ENCODE measurements at regions not wholly inside any gene's neighbourhood (a gene's known extent, or its start where the extent isn't known, plus 50 kb on each side); places are given as distances from the start of the nearest gene placed in this dataset.
A peak's percentile ranks its signal among the peaks of the same experiment; 100 is the strongest.

- DNase-seq: no peak
- Mint-ChIP-seq H3K9me3 (no peaks in the 10 kb centered on the region), H3K4me3 (no peak overlapping the region), H3K27me3 (peaks cover 34% of the 10 kb centered on the region), H3K36me3 (no peaks in the 10 kb centered on the region), H3K27ac (no peak overlapping the region), H3K4me1 (no peaks in the 10 kb centered on the region)
Observed at GRCh38 chr12:45102818-45103217, 51.9 kb upstream of the DBX2 start.

- Mint-ChIP-seq H3K9me3 (no peaks in the 10 kb centered on the region), H3K27me3 (peaks cover 13% of the 10 kb centered on the region), H3K36me3 (no peaks in the 10 kb centered on the region), H3K4me3 (no peak overlapping the region), H3K4me1 (no peaks in the 10 kb centered on the region), H3K27ac (no peak overlapping the region)
- no peak for DNase-seq
Observed at GRCh38 chr12:45105996-45106395, 55.1 kb upstream of the DBX2 start.

- Mint-ChIP-seq H3K27me3 (no peaks in the 10 kb centered on the region), H3K4me3 (no peak overlapping the region), H3K36me3 (no peaks in the 10 kb centered on the region), H3K9me3 (no peaks in the 10 kb centered on the region), H3K27ac (no peak overlapping the region), H3K4me1 (no peaks in the 10 kb centered on the region)
- DNase-seq: no peak
Observed at GRCh38 chr12:45112306-45112705, 61.4 kb upstream of the DBX2 start.

- Mint-ChIP-seq H3K9me3 (no peaks in the 10 kb centered on the region), H3K36me3 (no peaks in the 10 kb centered on the region), H3K4me1 (no peaks in the 10 kb centered on the region), H3K4me3 (no peak overlapping the region), H3K27me3 (no peaks in the 10 kb centered on the region), H3K27ac (no peak overlapping the region)
- DNase-seq: no peak
Observed at GRCh38 chr12:45121224-45121623, 70.3 kb upstream of the DBX2 start.

- H3K9me3 Mint-ChIP-seq: no peaks in the 10 kb centered on the region
- H3K4me3 Mint-ChIP-seq: no peak overlapping the region
- DNase-seq: no peak
- no peaks in the 10 kb centered on the region for H3K4me1 Mint-ChIP-seq
- no peak overlapping the region for H3K27ac Mint-ChIP-seq
- H3K27me3 Mint-ChIP-seq: no peaks in the 10 kb centered on the region
- no peaks in the 10 kb centered on the region for H3K36me3 Mint-ChIP-seq
Observed at GRCh38 chr12:45122768-45123380, 72.0 kb upstream of the DBX2 start.

- Mint-ChIP-seq H3K27me3 (no peaks in the 10 kb centered on the region), H3K4me3 (no peak overlapping the region), H3K36me3 (no peaks in the 10 kb centered on the region), H3K9me3 (no peaks in the 10 kb centered on the region), H3K4me1 (no peaks in the 10 kb centered on the region), H3K27ac (no peak overlapping the region)
- no peak for DNase-seq
Observed at GRCh38 chr12:45124485-45125155, 73.7 kb upstream of the DBX2 start.

GRCh38 chr12:45125997-45126396, 75.1 kb upstream of the DBX2 start:
- H3K9me3 Mint-ChIP-seq: no peaks in the 10 kb centered on the region
- no peak for DNase-seq
- H3K4me3 Mint-ChIP-seq: no peak overlapping the region
- H3K27me3 Mint-ChIP-seq: no peaks in the 10 kb centered on the region
- no peaks in the 10 kb centered on the region for H3K36me3 Mint-ChIP-seq
- no peaks in the 10 kb centered on the region for H3K4me1 Mint-ChIP-seq
- H3K27ac Mint-ChIP-seq: no peak overlapping the region

GRCh38 chr12:45128637-45129036, 77.7 kb upstream of the DBX2 start:
- Mint-ChIP-seq H3K4me1 (no peaks in the 10 kb centered on the region), H3K36me3 (no peaks in the 10 kb centered on the region), H3K4me3 (no peak overlapping the region), H3K9me3 (no peaks in the 10 kb centered on the region), H3K27ac (no peak overlapping the region), H3K27me3 (peaks cover 4% of the 10 kb centered on the region)
- DNase-seq: no peak

- Mint-ChIP-seq H3K9me3 (no peaks in the 10 kb centered on the region), H3K4me1 (no peaks in the 10 kb centered on the region), H3K27me3 (peaks cover 4% of the 10 kb centered on the region), H3K4me3 (no peak overlapping the region), H3K27ac (no peak overlapping the region), H3K36me3 (no peaks in the 10 kb centered on the region)
- peak; percentile 35 for DNase-seq
Observed at GRCh38 chr12:45130881-45131281, 80.0 kb upstream of the DBX2 start.

- Mint-ChIP-seq H3K27me3 (peaks cover 4% of the 10 kb centered on the region), H3K27ac (no peak overlapping the region), H3K9me3 (no peaks in the 10 kb centered on the region), H3K4me3 (no peak overlapping the region), H3K36me3 (no peaks in the 10 kb centered on the region), H3K4me1 (no peaks in the 10 kb centered on the region)
- DNase-seq: no peak
Observed at GRCh38 chr12:45131506-45131905, 80.6 kb upstream of the DBX2 start.

GRCh38 chr12:45138609-45139008, 77.3 kb upstream of the ANO6 start:
- H3K27ac Mint-ChIP-seq: no peak overlapping the region
- H3K4me1 Mint-ChIP-seq: no peaks in the 10 kb centered on the region
- no peaks in the 10 kb centered on the region for H3K27me3 Mint-ChIP-seq
- no peaks in the 10 kb centered on the region for H3K36me3 Mint-ChIP-seq
- no peaks in the 10 kb centered on the region for H3K9me3 Mint-ChIP-seq
- H3K4me3 Mint-ChIP-seq: no peak overlapping the region
- DNase-seq: no peak

- peaks cover 2% of the 10 kb centered on the region for H3K36me3 Mint-ChIP-seq
- no peak overlapping the region for H3K27ac Mint-ChIP-seq
- no peaks in the 10 kb centered on the region for H3K27me3 Mint-ChIP-seq
- no peak overlapping the region for H3K4me3 Mint-ChIP-seq
- H3K4me1 Mint-ChIP-seq: no peaks in the 10 kb centered on the region
- peaks cover 18% of the 10 kb centered on the region for H3K9me3 Mint-ChIP-seq
- no peak for DNase-seq
Observed at GRCh38 chr12:45148006-45148405, 67.9 kb upstream of the ANO6 start.

GRCh38 chr12:45148619-45149018, 67.3 kb upstream of the ANO6 start:
- H3K4me1 Mint-ChIP-seq: no peaks in the 10 kb centered on the region
- no peak for DNase-seq
- H3K27ac Mint-ChIP-seq: no peak overlapping the region
- no peaks in the 10 kb centered on the region for H3K27me3 Mint-ChIP-seq
- peaks cover 2% of the 10 kb centered on the region for H3K36me3 Mint-ChIP-seq
- H3K4me3 Mint-ChIP-seq: no peak overlapping the region
- H3K9me3 Mint-ChIP-seq: peaks cover 21% of the 10 kb centered on the region

- Mint-ChIP-seq H3K27ac (no peak overlapping the region), H3K4me1 (peaks cover under 1% of the 10 kb centered on the region), H3K4me3 (no peak overlapping the region)
Observed at GRCh38 chr12:45165284-45165683, 50.6 kb upstream of the ANO6 start.

GRCh38 chr12:45166056-45166455, 49.8 kb upstream of the ANO6 start:
- no peak overlapping the region for H3K4me3 Mint-ChIP-seq
- H3K36me3 Mint-ChIP-seq: no peaks in the 10 kb centered on the region
- peaks cover 19% of the 10 kb centered on the region for H3K27me3 Mint-ChIP-seq
- peaks cover 14% of the 10 kb centered on the region for H3K9me3 Mint-ChIP-seq
- H3K4me1 Mint-ChIP-seq: peaks cover 2% of the 10 kb centered on the region
- no peak for DNase-seq
- H3K27ac Mint-ChIP-seq: no peak overlapping the region

More at GRCh38 chr12:45165284-45165683, 50.6 kb upstream of the ANO6 start:
- no peaks in the 10 kb centered on the region for H3K36me3 Mint-ChIP-seq
- peaks cover 23% of the 10 kb centered on the region for H3K27me3 Mint-ChIP-seq
- H3K9me3 Mint-ChIP-seq: peaks cover 19% of the 10 kb centered on the region
- DNase-seq: no peak

All from activated naive CD8-positive, alpha-beta T cell treated with anti-CD3 and anti-CD28 coated beads for 36 hours (primary cell).